ENCODE measurements at regions not wholly inside any gene's neighbourhood (a gene's known extent, or its start where the extent isn't known, plus 50 kb on each side); places are given as distances from the start of the nearest gene placed in this dataset.

GRCh38 chr21:16536140-16536539 is 806.4 kb downstream of the USP25 start:
- no peak for TF ChIP-seq CTCF (IDR thresholded peaks at IDR 0.05; ENCODE audit: extremely low read depth, insufficient read depth, missing control alignments)
- DNase-seq (ENCODE audit: low spot score) = no peak
- in situ Hi-C loops (cut with MboI; ENCODE audit: low pct_unique_long_range_greater_than_20kb, low sequenced_read_pairs, unreplicated experiment) = no loop called here

GRCh38 chr21:16536643-16537434 is 807.1 kb downstream of the USP25 start:
- no peak for TF ChIP-seq CTCF (IDR thresholded peaks at IDR 0.05; ENCODE audit: extremely low read depth, insufficient read depth, missing control alignments)
- DNase-seq (ENCODE audit: low spot score) = no peak
- in situ Hi-C loops (cut with MboI; ENCODE audit: low pct_unique_long_range_greater_than_20kb, low sequenced_read_pairs, unreplicated experiment) = no loop called here

GRCh38 chr21:16537501-16537900 is 807.7 kb downstream of the USP25 start:
- no peak for TF ChIP-seq CTCF (IDR thresholded peaks at IDR 0.05; ENCODE audit: extremely low read depth, insufficient read depth, missing control alignments)
- in situ Hi-C loops (cut with MboI; ENCODE audit: low pct_unique_long_range_greater_than_20kb, low sequenced_read_pairs, unreplicated experiment) = no loop called here
- no peak for DNase-seq (ENCODE audit: low spot score)

GRCh38 chr21:16538405-16538804 is 808.6 kb downstream of the USP25 start:
- in situ Hi-C loops (cut with MboI; ENCODE audit: low pct_unique_long_range_greater_than_20kb, low sequenced_read_pairs, unreplicated experiment) = no loop called here
- no peak for DNase-seq (ENCODE audit: low spot score)
- TF ChIP-seq CTCF (IDR thresholded peaks at IDR 0.05; ENCODE audit: extremely low read depth, insufficient read depth, missing control alignments) = no peak

- DNase-seq (ENCODE audit: low spot score) = no peak
- no peak for TF ChIP-seq CTCF (IDR thresholded peaks at IDR 0.05; ENCODE audit: extremely low read depth, insufficient read depth, missing control alignments)
- in situ Hi-C loops (cut with MboI; ENCODE audit: low pct_unique_long_range_greater_than_20kb, low sequenced_read_pairs, unreplicated experiment) = no loop called here
Measured at GRCh38 chr21:16538936-16539440, 809.2 kb downstream of the USP25 start.

- no peak for TF ChIP-seq CTCF (IDR thresholded peaks at IDR 0.05; ENCODE audit: extremely low read depth, insufficient read depth, missing control alignments)
- DNase-seq (ENCODE audit: low spot score) = no peak
- in situ Hi-C loops (cut with MboI; ENCODE audit: low pct_unique_long_range_greater_than_20kb, low sequenced_read_pairs, unreplicated experiment) = no loop called here
Measured at GRCh38 chr21:16540966-16541727, 811.4 kb downstream of the USP25 start.
